ENCODE measurements at regions not wholly inside any gene's neighbourhood (a gene's known extent, or its start where the extent isn't known, plus 50 kb on each side); places are given as distances from the start of the nearest gene placed in this dataset.

DNA sequence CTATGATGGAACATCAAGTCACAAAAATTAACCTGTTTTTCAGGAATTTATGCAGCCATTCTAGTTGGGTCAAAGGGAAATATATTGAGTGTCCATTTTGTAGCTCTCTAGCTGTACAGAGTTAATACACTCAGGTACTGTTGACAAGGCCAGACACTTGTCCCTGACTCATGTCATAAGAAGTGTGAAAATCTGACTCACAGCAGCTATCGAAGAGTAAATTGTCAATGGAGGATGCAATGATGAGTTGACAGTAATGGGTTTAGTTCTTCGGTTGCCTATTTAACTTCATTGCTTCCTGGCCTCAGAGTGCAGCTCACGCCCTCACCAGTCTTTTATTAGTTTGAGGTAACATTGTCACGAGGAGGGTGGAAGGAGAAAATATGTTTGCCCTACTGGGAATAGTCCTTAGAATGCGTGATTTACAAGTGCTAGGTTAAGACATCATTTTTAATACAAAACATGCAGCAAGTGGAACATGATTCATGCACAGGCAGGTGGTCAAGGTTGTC, 255.1 kb downstream of the XPNPEP1 start:
- TF ChIP-seq SP1 (IDR thresholded peaks at IDR 0.05) (no peak), TARDBP (IDR thresholded peaks at IDR 0.05) (no peak), FOXA1 (IDR thresholded peaks at IDR 0.05) (no peak), ELF4 (IDR thresholded peaks at IDR 0.05) (no peak), FOXK2 (IDR thresholded peaks at IDR 0.05) (no peak), SUZ12 (IDR thresholded peaks at IDR 0.05) (no peak)

Data from HEK293T (cell line).